Vagina (tissue), 2 donors: ENCODE measurements at regions not wholly inside any gene's neighbourhood (a gene's known extent, or its start where the extent isn't known, plus 50 kb on each side); places are given as distances from the start of the nearest gene placed in this dataset.

Experiments
- POLR2A ChIP-seq, 2 donors: fragments of 450-650 bp; IDR thresholded peaks; one replicate each; pipeline ENCODE4 v1.6.1; 2017; ENCODE audit warnings: antibody characterized with exemption in 2 of 2, mild to moderate bottlenecking in 2 of 2, moderate library complexity in 2 of 2
- TF ChIP-seq, protein P1 (sequence below), 3 experiments: fragments of 450-650 bp in 2 of 3; fragments of 200-600 bp in 1 of 3; sonication (generic) in 1 of 3; IDR thresholded peaks; one replicate each; pipeline ENCODE4 v1.5.1; 2017 to 2019; ENCODE audit warnings: antibody characterized with exemption in 3 of 3, mild to moderate bottlenecking in 2 of 3, moderate library complexity in 2 of 3

DNA sequence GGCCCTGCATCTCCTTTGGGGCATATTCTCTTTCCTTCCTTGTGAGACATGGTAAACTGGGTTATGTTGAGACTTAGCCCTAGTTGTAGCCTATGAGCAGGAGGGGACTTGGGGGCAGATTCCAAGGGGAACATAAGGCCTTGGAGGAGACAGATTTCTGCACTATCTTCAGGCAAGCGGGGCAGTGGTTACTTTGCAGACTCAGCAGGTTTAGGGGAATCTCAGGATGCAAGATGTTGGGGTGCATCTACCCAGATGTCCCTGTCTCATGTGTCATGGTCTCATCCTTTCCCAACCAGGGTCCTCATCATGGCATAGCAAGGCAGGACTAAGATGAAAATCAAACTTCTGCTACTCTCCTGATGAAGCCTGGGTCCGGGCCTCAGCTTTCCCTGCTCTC, 58.6 kb upstream of the PTPRT start:
- TF ChIP-seq, protein P1, sequence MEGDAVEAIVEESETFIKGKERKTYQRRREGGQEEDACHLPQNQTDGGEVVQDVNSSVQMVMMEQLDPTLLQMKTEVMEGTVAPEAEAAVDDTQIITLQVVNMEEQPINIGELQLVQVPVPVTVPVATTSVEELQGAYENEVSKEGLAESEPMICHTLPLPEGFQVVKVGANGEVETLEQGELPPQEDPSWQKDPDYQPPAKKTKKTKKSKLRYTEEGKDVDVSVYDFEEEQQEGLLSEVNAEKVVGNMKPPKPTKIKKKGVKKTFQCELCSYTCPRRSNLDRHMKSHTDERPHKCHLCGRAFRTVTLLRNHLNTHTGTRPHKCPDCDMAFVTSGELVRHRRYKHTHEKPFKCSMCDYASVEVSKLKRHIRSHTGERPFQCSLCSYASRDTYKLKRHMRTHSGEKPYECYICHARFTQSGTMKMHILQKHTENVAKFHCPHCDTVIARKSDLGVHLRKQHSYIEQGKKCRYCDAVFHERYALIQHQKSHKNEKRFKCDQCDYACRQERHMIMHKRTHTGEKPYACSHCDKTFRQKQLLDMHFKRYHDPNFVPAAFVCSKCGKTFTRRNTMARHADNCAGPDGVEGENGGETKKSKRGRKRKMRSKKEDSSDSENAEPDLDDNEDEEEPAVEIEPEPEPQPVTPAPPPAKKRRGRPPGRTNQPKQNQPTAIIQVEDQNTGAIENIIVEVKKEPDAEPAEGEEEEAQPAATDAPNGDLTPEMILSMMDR (IDR thresholded peaks at IDR 0.05) = no peak
- TF ChIP-seq POLR2A (IDR thresholded peaks at IDR 0.05) = no peak
